ENCODE measurements at regions not wholly inside any gene's neighbourhood (a gene's known extent, or its start where the extent isn't known, plus 50 kb on each side); places are given as distances from the start of the nearest gene placed in this dataset.
A peak's percentile ranks its signal among the peaks of the same experiment; 100 is the strongest.
"Not testable (repeated sequence)": the region's sequence is repeated elsewhere in the genome, so short reads cannot be mapped to it uniquely, and the experiment has no call there.

DNA sequence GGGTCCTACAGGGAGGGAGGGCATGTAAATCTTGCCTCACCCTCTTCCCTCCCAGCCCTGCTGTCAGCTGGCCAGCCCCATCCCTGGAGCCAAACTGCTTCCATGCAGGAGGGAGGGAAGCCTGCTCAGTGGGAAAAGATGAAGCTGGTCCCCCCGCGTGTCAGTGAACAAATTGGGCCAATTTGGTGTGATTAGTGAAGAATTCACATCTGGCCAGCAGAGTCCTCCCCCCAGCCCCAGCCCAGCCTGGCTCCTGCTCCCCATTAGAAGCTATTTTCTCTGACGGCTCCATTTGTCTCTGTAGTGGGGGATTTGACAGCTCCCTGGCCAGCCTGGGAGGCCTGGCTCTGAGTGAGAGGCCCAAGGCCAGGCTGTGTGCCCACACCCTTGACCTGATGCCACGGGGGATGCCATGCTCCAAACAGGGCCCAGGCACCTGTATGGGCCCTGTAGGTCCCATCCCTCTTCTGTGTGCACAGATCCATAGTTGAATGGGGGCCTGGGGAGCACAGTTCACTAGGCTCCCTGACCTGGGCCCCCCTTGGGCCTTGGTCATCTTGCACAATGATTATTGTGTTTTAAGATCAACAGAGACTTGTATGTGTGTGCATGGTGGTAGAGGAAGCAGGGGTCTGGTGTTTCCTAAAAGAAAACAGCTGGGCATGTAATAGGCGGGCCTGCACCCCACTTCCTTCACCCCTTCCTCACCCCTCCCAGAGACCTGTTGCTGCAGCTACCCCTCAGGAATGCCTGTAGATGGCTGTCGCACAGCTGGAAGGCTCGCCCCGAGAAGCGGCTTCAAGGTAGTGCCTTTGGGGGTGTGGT, 50.7 kb upstream of the TAC4 start:
- no peak for DNase-seq

DNA sequence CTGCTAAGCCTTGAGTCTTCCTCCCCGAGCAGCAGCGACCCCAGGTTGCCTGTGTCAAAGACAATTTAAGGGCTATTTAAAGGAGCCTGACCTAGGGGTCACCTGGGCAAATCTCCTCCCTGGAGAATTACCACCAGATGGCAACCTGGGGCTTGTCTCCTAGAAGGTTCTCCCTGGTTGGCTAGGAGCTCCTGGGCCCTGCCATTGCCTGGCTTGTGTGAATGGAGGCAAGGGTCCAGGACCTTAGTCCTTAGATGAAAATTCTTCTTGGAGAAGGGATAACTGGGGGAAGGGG, 51.3 kb upstream of the TAC4 start:
- DNase-seq = no peak

DNA sequence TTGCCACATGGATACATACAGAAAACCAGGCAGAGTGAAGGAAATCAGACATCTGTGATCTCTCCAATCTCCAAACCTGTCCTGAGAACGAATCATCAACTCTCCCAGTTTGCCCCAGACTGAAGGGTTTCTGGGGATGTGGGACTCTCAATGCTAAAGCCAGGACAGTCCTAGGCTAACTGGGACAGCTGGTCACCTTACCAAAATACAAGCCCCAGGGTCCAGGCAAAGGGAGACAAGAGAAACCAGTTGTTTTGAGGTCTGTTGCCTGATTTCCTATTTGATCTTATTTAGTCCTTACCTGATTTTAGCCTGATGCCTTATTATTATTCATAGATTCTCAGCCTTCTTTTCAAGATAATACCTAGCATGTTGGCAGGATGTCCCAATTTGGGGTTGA, 51.7 kb upstream of the TAC4 start:
- DNase-seq = no peak

DNA sequence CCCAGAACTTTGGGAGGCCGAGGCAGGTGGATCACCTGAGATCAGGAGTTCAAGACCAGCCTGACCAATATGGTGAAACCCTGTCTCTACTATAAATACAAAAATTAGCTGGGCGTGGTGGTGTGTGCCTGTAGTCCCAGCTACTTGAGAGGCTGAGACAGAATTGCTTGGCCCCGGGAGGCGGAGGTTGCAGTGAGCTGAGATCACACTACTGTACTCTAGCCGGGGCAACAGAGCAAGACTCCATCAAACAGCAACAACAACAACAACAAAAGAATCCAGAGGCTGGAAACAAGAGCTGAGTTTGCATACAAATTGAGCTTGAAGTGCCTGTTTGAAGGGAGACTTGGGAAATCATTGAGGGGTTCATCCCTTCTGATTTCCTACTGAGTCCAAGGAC, 52.9 kb upstream of the TAC4 start:
- not testable (repeated sequence) for DNase-seq

DNA sequence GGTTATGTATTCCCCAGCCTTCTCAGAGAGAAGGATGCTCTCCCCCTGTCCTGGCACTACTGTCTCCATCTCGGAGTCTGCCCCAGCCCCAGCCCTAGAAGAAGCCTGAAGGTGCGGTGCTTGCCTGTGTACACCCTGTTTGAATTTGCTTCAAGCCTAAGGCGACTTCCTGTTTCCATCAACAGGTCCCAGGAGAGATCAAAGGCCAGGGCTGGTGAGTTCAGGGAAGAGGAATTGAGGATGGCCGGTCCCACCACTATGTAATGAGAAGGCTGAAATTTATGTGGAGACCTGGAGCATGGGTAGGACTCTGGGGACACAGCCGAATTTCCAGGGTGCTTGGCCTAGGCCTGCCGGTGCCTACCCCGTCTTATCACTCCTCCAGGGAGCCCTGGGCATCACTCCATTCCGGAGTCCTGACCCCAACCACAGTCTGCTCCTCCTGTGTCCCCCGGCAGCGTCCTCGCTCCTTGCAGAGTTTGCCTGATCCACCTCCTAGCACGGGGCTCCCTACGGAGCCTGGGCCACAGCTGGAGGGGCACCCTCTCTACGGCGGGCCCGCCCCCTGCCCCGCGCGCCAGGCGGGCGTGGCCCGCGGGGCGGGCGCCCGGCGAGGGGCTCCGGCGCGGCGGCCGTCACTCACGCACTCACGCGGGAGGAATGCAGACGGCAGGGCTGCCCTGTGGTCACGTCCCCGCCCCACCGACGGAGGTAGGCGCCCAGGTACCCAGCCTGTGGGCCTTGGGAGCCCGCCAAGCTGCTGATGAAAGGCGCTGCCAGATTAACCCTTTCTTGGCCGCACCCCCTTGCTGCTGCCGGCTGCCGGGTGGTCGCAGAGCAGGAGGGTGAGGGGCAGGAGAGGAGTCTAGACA, 53.8 kb upstream of the TAC4 start:
- DNase-seq = no peak

DNA sequence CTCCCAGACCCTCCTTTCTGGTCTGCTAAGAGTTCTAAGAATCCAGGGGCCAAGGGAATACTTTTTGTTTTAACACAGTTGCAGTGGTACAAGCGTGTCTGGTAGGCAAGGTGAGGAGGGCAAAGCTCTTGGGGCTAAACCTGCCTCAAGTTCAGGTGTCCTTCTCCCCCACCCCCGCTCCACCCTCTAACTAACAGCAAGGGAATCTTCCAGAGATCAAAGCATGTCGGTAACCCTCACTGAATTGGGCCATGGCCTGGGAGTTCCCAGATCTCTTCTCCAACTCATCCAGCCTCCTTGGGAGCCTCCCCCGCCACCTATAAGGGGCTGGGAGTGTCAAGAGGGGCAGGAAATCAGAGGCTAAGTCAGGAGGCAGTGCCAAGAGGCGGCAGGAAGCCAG, 55.7 kb upstream of the TAC4 start:
- DNase-seq = no peak

DNA sequence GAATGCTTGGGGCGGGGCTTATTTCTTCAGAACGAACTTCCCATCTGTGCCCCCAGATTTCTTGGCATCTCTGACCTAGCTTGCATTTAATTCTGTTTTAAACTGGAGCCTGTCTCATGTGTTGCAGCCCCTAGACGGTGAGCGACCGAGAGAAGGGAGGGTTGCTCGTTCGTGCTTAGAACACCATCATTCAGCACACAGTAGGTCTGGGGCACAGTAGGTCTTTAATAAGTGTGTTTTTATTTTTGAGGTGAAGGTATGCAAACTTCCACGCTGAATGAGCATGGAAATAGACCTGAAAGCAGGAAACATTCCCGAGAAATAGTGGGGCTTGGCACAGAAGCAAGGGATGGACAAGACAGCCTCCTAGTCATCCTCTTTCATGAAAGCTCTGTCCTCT, 57.0 kb upstream of the TAC4 start:
- no peak for DNase-seq

DNA sequence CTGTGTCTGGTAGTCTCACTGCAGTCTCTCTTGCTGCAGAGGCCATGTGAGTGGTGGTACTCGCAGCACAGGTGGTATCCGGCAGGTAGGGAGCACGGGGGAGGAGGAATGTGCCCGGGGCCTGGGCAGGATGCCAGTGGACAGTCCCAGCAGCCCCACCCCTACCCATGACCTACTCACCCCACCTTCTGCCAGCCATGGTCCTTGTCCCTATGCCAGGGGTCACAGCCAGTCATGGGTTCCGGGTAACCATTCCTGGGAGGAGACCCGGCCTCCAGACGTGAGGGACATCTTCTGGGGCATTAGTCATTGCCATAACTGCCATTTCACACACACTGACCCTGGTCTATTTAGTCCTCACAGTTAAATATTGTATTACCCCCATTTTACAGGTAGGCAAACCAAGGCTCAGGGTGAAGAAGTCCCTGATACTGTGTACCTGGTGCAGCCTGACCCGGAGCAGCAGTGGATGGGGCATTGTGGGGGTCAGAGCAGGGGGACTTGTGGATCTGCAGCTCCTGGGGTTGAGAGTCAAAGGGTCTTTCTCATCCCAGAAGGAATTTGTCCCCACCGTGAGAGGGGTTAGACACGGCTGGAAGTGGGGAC, 58.8 kb upstream of the TAC4 start:
- no peak for DNase-seq

DNA sequence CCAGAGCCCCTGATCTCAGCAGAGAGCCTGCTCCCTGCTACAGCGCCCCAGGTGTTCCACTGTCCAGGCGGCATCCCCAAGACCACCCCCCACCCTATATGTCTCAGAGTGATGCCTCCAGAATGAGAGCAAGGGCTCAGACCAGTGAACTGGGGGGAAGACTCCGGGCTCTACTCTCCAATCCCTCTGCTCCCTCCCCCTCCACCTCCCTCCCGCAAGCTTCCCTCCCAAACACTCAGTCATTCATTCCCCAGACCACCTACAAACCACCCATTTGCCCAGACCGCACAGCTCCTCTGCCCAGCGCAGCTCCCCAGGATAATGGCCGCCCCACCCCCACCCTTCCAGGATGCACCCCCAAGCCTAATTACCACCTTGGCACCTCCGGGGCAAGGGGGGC, 59.4 kb upstream of the TAC4 start:
- DNase-seq = no peak

DNA sequence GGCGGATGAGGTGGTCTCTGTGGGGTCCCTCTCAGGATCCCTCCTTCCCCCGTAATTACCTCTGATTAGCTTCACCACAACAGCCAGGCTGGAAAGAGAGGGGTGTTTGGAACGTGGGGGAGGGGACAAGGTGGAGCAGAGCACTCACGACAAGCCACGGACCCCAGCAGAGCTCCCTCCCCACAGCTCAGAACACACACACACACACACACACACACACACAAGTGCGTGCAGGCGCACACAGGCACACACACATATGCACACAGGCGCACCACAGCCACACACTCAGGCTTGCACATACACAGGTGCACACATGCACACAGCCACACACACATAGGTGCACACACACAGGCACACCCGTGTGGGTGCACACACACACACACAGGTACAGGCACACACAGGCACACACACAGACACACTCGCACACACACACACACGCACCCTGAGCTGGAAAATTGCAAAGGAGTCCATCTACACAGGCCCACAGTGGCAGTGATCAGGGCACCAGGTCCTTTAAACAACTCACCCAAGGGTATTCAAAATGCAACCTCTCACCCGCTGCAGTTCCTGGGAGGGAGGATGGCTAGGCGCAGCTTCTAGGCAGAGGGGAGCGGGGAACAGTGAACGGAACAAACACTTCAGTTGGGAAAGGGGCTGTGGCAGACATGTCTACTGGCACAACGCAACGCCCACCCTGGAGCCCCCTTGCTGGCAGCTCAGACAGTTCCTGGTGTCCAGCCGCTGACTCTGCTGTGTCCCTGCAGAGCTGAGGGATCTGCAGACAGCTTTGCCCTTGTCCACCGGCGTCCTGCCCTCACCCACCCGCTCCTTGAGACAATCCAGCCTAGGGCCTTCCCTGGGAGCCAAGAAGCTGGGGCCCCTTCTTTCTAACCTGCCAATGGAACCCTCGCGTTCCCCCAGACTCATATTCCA, 59.9 kb upstream of the DLX4 start:
- DNase-seq = no peak

DNA sequence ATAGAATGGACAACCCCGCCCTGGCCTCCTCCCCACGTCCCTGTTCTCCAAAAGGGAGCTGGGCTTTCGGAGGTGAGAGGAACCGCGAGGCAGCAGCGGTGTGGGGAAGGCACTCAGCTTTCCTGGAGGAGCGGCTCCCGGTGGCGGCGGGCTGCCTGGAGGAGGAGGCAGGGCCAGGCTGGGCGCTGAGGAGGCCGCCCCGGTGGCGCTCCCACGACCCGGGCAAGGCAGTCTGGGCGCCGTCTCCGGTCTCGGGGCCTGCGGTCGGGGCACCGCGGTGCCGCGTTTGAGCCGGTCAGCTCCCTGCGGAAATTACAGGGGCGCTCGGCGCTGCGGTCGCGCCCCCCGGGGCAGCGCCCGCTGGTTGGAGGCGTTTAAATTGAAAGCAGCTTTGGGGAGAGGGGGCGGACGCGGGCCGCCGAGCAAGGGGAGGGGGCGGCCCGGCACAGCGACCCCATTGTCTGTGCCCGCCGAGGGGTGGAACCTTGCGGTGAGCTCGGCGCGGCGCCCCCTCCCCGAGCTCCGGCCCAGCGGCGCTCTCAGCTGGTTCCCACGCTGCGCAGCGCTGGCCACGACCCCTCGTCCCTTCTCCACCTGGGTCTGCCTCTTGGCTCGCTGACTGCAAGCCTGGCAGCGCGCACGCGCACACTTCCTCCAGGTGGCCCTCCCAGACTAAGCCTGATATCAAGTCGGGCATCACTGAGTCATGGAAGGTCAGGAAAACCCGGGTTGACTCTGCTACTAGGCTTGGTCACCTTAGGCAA, 58.7 kb upstream of the DLX4 start:
- DNase-seq = peak; percentile 45 to 54

DNA sequence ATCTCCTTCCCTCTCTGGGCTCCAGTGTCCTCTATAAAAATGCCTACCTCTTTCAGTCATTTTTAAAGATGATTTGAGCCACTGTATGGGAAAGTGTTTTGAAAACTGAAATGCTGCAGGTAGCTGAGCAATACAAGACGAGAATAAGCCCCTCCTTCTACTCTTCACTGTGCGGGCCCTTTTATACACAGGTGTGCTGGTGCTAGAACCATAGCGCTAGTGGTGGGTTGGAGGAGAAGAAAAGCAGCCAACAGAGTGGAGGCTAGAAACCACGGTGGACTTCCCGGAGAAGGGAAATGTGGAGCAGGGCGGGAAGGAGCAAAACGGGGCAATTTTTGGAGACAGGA, 58.2 kb upstream of the DLX4 start:
- DNase-seq = no peak

DNA sequence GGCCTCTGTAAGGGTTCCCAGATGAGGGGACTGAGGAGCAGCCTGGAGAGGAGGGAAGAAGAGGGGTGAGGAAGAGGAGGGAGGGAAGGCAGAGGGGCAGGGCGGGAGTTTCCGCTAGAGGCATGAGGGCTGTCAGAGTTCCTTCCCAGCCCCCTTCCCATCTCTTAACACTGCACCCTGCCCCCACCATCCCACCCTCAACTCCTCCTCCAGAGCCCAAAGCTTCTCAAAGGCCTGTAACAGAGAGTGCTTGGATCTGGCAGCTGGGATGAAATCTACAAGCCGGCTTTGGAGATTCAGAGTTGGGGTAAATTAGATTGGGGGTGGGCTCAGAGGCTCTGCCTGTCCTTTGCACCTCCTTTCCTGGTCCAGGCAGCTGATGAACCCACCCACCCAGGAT, 57.3 kb upstream of the DLX4 start:
- DNase-seq = no peak

DNA sequence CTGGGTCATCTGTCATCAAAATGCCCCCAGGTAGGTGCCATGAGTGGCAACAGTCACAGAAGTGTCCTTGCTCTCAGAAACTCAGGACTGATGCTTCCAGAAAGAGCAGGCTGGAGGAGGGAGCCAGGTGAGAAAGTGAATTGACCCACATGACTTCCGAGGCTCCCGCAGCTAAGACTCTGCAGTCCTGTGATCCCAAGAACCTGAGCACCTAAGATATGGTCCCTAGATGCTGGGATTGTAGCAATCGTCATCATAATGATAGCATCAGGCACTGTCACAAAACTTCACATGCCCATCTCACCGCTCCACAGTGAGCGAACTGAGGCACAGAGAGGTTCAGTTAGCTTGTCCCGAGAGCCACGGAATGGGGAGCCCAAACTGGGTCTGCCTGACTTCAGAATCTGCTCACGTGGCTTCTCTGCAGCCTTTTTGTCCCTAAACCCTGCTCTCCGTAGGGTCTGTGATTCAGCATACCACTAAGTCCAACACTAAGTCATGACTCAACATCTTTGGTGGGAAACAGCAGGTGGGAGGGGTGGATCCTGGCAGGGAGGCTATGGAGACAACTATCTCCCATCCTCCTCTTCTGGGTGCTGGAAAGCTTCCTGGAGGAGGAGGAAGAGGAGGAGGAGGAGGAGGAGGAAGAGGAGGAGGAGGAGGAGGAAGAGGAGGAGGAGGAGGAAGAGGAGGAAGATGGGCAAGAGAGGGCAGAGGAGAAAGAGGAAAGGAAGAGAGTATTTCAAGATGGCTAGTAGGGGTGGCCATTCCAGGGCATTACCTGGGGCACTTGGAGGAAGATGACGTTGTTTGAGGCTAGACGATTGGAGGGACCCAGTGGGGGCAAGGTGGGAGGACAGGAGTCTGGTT, 55.5 kb upstream of the DLX4 start:
- no peak for DNase-seq

DNA sequence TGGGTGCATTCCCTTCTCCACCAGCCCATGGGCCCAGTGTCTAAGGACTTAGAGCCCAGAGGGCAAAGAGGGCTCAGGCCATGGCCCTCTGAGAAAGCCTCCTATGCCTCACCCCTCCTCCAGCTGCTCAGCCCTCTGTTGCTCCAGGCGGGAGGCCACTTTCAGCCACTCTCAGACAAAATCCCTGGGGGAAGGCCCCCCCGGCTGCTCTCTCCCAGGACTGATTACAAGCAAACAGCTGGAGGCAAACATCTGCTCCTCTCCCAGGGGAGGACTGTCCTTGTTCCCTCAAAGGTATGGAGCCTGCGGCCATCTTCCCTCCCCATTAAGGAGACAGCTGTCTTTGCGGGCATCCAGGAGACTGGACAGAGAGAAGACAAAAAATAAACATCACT, 54.9 kb upstream of the DLX4 start:
- no peak for DNase-seq

DNA sequence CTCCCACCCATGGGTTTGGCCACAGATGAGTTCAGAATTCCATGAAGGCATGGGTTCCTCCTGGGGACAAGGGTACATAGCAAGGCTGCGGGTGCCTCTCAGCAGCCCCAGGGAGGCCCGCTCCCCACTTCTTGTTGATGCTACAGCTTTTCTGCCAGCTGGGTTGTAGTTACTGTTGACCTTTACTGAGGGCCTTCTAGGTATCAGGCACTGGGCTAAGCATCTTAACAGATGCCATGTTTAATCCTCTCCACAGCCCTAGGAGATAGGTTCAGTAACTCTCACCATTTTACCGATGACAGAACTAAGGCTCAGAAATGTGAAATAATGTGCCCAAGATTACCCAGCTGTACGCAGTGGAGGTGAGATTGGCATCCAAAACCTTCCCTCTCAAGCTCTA, 54.3 kb upstream of the DLX4 start:
- DNase-seq = no peak

DNA sequence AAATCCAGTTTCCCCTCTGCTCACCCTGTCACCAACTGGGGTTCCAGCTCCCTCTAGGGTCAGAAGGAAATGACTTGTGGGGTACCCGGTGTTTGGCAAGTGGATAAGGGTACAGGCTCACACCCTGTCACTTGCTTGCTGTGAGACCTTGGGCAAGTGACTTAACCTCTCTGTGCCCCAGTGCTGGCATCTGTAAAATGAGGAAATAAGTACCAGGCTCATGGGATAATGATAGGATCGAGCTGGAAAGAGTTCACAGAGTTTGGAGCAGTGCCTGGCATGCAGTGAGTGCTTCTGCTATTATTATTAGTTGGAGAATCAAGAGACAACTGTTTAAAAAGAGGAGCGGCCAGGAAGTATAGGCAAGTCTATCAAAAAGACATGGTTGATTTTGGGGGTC, 53.7 kb upstream of the DLX4 start:
- DNase-seq = no peak

DNA sequence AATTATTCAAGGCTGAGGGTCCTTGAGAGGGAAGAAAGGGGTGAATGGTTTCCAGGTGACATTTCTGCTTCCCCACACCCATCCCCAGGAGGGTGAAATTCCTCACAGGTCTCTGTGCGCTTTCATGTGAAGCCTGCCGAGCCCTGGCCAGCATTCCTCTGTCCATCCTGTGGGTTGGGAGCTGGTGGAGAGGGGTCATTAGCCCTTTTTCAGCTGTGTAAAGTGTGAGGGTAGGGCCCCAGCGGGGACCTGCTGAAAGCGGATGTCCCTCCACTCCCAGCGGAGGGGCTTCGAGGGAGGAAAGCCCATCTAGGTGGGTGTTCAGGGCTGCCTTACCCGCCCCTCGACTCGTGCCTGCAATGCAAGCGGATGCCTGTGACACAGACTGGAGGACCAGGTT, 53.3 kb upstream of the DLX4 start:
- no peak for DNase-seq

DNA sequence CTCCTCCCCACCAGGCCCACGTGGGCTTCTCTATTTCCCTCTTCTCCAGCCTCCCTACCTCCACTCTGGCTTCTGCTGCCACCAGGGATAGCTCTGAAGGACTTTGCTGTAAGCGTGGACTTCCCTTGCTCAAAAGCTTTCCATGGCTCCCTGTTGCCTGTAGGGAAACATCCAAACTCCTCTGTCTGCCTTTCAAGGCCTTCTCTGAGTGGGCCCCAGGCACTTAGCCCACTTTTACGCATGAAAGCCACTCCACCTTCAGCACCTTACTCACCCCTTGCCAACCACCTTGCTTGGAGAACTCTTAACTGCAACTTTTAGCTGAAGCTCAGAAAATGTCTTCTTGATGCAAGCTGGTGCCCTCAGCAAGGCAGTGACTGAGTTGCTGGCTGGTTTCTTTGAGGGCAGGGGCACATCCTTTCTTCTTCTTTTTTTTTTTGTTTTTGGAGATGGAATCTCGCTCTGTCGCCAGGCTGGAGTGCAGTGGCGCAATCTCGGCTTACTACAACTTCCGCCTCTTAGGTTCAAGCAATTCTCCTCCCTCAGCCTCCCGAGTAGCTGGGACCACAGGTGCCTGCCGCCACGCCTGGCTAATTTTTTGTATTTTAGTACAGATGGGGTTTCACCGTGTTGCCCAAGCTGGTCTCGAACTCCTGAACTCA, 52.0 kb upstream of the DLX4 start:
- no peak for DNase-seq

DNA sequence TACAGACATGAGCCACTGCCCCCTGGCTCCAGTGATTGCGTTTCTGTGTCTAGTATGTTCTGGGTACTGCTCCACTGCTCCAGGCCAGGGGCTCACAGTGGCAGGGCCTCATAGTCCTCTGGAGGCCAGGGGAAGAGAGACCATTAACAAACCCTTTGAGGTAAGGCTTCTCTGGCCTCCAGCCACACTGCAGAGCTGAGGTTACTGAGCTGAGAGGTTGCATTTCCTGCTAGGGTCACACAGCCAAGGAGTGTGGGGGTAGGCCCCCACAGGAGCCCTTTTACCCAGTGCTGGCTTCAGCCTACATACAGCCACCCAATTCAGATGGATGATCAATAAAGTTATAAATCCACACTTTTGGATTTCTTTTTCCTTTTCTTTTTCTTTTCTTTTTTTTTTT, 50.4 kb upstream of the DLX4 start:
- no peak for DNase-seq

Measured in activated CD4-positive, alpha-beta T cell treated with anti-CD3 and anti-CD28 coated beads, Interleukin-2, amount 50 U/mL, for 48 hours (primary cell).